Heart right ventricle (tissue), 16 donors: ENCODE measurements at regions not wholly inside any gene's neighbourhood (a gene's known extent, or its start where the extent isn't known, plus 50 kb on each side); places are given as distances from the start of the nearest gene placed in this dataset.
A peak's percentile ranks its signal among the peaks of the same experiment; 100 is the strongest.

ENCODE experiments used
- ATAC-seq, 8 donors: fragments of 200-7000 bp; cut with Tn5 transposase; one replicate each; pipeline ENCODE4 v1.9.1; 2020; ENCODE audit warnings: mild to moderate bottlenecking in 8 of 8, moderate library complexity in 8 of 8, moderate number of reproducible peaks in 1 of 8
- DNase-seq, 2 donors: peaks; one replicate each; pipeline ENCODE4 v3.0.0-alpha.2; 2020
- H3K27ac ChIP-seq, 10 donors: fragments of 200-600 bp; sonication (generic) in 2 of 10; one replicate each; pipeline versions ENCODE4 v1.5.0 to v1.8.0; 2020 to 2022; ENCODE audit warnings: mild to moderate bottlenecking in 3 of 10
- H3K27me3 ChIP-seq, 7 donors: fragments of 200-600 bp; one replicate each; pipeline ENCODE4 v1.8.0; 2021 to 2022; ENCODE audit warnings: mild to moderate bottlenecking in 2 of 7
- H3K36me3 ChIP-seq, 9 donors: fragments of 200-600 bp; sonication (generic) in 1 of 9; one replicate each; pipeline versions ENCODE4 v1.5.0 to v1.8.0; 2020 to 2022; ENCODE audit warnings: mild to moderate bottlenecking in 2 of 9
- H3K4me1 ChIP-seq, 9 donors: fragments of 200-600 bp; sonication (generic) in 1 of 9; one replicate each; pipeline versions ENCODE4 v1.5.0 to v1.8.0; 2020 to 2022; ENCODE audit warnings: mild to moderate bottlenecking in 4 of 9
- H3K4me3 ChIP-seq, 10 donors: fragments of 200-600 bp; sonication (generic) in 2 of 10; one replicate each; pipeline versions ENCODE4 v1.5.0 to v1.8.0; 2020 to 2022; ENCODE audit warnings: mild to moderate bottlenecking in 7 of 10, moderate library complexity in 2 of 10
- H3K9me3 ChIP-seq, 11 donors: fragments of 200-600 bp in 10 of 11; sonication (generic) in 2 of 11; one replicate each; pipeline versions ENCODE4 v1.5.0 to v1.8.0; 2013 to 2022; ENCODE audit warnings: mild to moderate bottlenecking in 2 of 11, control low read depth in 1 of 11, moderate library complexity in 1 of 11
- CTCF ChIP-seq, 9 donors: fragments of 200-600 bp; sonication (generic) in 2 of 9; IDR thresholded peaks; one replicate each; pipeline versions ENCODE4 v1.5.0 to v1.8.0; 2021 to 2022; ENCODE audit warnings: antibody characterized with exemption in 9 of 9, mild to moderate bottlenecking in 5 of 9, moderate library complexity in 1 of 9
- WGBS, 2 donors: extraction: QIAGEN DNeasy Blood & Tissue Kit; methylation state at CpG; one replicate each; pipeline ENCODE4 v1.1.7; 2013; ENCODE audit warnings: inconsistent platforms in 1 of 2; 5-methylcytosine and 5-hydroxymethylcytosine counted together
- intact Hi-C, 10 donors: fragments of 100-400 bp; cut with DNase I; formaldehyde crosslinking; loops; one replicate each; pipeline versions ENCODE4 v1.11.1 to v1.14.2; 2022
- donor health status: Arrhythmogenic right ventricular cardiomyopathy.
- donor health status: ischemic (EF 13 %, LVEDD 7.1; RV severe dilation, severe dysfunction).
- donor health status: healthy with polysubstance abuse.
- donor health status: DM: no; HTN: yes; CAD: no.
- donor health status: DM: no; HTN: no; CAD: no.
- donor health status: ischemic (EF 25% LVEDD 6.9; RV normal size, moderate dysfunction).
- donor health status: ischemic (EF 25% LVEDD 5.7; RV mildly dilated, moderate dysfunction).
- donor health status: healthy.
- donor health status: DM: yes; HTN: yes; CAD: no.
- donor health status: Ischemic cardiomyopathy.
- donor health status: ischemic (EF 35%, LVEDD 5.7; RV mildly dilated, moderate dysfunction).
- donor health status: nonischemic (EF 11% LVEDD 7.7; RV severe dilation, severe dysfunction).
- donor health status: DM: yes; HTN: yes; CAD: no.
- donor health status: PGD.
- donor health status: ischemic (EF 29% LVEDD 5.4; RV normal size, mild dysfunction).
- donor health status: nonischemic (EF 23%, LVEDD 6.1; RV moderate dilation, normal function).

- Histone ChIP-seq H3K36me3 (no peaks in the 10 kb centered on the region), H3K4me1 (peaks cover 0 to 7% (median 0%) of the 10 kb centered on the region in 9 donors), H3K9me3 (no peaks in the 10 kb centered on the region), H3K4me3 (no peak overlapping the region), H3K27ac (no peak overlapping the region), H3K27me3 (no peaks in the 10 kb centered on the region)
- ATAC-seq (peak in 3 of 8 donors; percentile 11 to 19 (median 14)), DNase-seq (peak in 1 of 2 donors; percentile 5)
- 44 to 48% methylated on average over 3 of the region's 3 CpGs for WGBS, 2 donors
- TF ChIP-seq CTCF (IDR thresholded peaks at IDR 0.05): no peak
- intact Hi-C loops: loop anchor here in 1 of 10 donors (10.0 kb wide), 1 partner anchor 62 kb away; no protein-coding TSS in a partner anchor
Observed at GRCh38 chr9:119793218-119793617, 424.0 kb upstream of the BRINP1 start.

DNA sequence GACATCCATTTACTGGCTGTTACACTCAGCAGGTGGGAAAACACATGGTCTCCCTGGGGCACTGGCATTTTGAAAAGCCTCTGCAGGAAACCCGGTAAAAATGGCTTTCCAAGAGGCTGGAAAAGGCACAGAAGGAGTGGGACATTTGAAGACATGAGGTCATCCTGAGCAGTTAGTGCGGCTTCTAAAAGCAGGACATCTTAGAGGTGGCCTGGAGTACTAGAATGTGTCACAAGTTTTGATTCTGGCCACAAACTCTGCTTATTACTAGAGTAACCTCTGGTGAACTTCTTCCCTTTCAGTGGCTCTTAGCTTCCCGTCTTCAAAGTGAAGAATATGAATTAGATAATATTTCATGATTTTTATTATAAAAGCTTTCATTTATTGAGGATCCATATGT is 423.0 kb upstream of the BRINP1 start:
- H3K36me3 ChIP-seq: no peaks in the 10 kb centered on the region
- peaks cover 0 to 7% (median 0%) of the 10 kb centered on the region in 9 donors for H3K4me1 ChIP-seq
- no peak overlapping the region for H3K4me3 ChIP-seq
- no peaks in the 10 kb centered on the region for H3K27me3 ChIP-seq
- H3K9me3 ChIP-seq: no peaks in the 10 kb centered on the region
- TF ChIP-seq CTCF (IDR thresholded peaks at IDR 0.05): no peak
- intact Hi-C loops: loop anchor here in 1 of 10 donors (10.0 kb wide), 1 partner anchor 63 kb away; no protein-coding TSS in a partner anchor
- DNase-seq (no peak), ATAC-seq (peak in 1 of 8 donors; percentile 54)
- no peak overlapping the region for H3K27ac ChIP-seq
- WGBS, 2 donors: 56 to 71% methylated on average over 3 of the region's 3 CpGs

DNA sequence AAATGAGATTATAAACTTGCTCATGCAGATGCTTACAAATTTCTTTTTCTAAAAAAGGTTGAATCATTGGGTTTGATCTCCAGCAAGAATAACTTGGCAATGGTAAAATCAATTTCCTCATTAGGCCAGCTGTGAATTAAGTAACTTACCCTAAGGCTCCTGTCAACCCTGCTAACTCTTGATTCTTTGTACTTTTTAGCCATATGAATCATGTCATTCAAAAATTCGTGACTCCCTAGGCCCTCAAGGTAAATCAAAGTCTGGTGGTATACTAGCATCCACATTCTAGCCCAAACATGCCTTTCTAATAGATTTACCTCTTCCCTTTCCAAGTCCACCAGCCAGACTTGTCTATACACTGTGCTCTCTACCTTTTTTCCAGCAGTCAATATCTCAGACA is 420.8 kb upstream of the BRINP1 start:
- Histone ChIP-seq H3K27ac (no peak overlapping the region), H3K9me3 (no peaks in the 10 kb centered on the region), H3K36me3 (no peaks in the 10 kb centered on the region), H3K4me3 (no peak overlapping the region), H3K4me1 (peaks cover 0 to 7% (median 0%) of the 10 kb centered on the region in 9 donors), H3K27me3 (no peaks in the 10 kb centered on the region)
- TF ChIP-seq CTCF (IDR thresholded peaks at IDR 0.05): no peak
- 31 to 53% methylated on average over 1 of the region's 1 CpG for WGBS, 2 donors
- ATAC-seq (no peak), DNase-seq (no peak)
- intact Hi-C loops: loop anchor here in 1 of 10 donors (10.0 kb wide), 1 partner anchor 65 kb away; no protein-coding TSS in a partner anchor

- DNase-seq (no peak), ATAC-seq (no peak)
- Histone ChIP-seq H3K4me3 (no peak overlapping the region), H3K9me3 (no peaks in the 10 kb centered on the region), H3K36me3 (no peaks in the 10 kb centered on the region), H3K27ac (no peak overlapping the region), H3K4me1 (peaks cover 0 to 7% (median 0%) of the 10 kb centered on the region in 9 donors), H3K27me3 (no peaks in the 10 kb centered on the region)
- WGBS, 2 donors: 84% methylated on average over 2 of the region's 2 CpGs
- TF ChIP-seq CTCF (IDR thresholded peaks at IDR 0.05): no peak
- intact Hi-C loops: no loop called here
Observed at GRCh38 chr9:119788921-119789320, 419.7 kb upstream of the BRINP1 start.
